NT2/D1 (cell line): ENCODE measurements at regions not wholly inside any gene's neighbourhood (a gene's known extent, or its start where the extent isn't known, plus 50 kb on each side); places are given as distances from the start of the nearest gene placed in this dataset.

ENCODE experiments used
- SUZ12 ChIP-seq: IDR thresholded peaks from 2 replicates; pipeline ENCODE4 v1.6.1; 2011; ENCODE audit not compliant: insufficient read length, insufficient read depth; ENCODE audit errors: extremely low read depth
- YY1 ChIP-seq: IDR thresholded peaks from 2 replicates; pipeline ENCODE4 v1.6.1; 2011; ENCODE audit not compliant: insufficient read length, insufficient read depth
- ZNF274 ChIP-seq: IDR thresholded peaks from 2 replicates; pipeline ENCODE4 v1.6.1; 2011; ENCODE audit warnings: mild to moderate bottlenecking, low read depth, low read length

DNA sequence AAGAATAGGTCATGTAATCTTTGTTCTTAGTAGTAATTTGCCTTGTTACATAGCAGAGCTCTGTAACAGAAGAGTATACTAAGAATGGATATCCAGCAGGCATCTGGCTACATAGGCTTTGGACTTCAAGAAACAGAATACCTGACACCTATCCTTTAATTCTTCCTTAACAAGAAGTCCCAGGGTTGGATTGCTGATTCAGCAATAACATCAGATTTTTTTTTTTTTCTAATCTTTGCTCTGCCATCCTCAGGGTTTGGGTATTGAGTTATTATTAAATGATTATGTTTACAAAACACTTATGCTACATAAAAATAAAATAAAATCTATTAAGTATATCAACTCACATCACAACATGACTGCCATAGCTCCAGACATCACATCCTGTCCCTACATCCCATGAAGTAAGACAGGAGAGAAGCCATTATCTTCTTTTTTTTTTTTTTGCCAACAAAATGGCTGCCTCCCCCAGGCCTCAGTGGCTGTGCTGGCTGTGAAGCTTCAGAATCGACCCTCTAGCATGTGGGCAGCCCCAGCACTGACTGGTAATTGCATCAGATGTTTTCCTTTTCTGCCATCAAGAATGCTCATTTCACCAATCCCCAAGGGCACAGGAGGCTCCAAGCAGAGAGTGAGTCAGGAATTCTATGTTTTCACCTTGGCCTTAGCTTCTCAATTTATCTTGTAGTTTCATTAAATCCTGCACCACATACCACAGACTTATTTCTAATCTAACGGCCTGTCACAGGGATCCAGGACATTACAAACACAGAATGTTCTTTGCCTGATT is 186.2 kb downstream of the DICER1 start:
- TF ChIP-seq SUZ12 (no peak), ZNF274 (no peak), YY1 (no peak)
